GM21515 (cell line): ENCODE measurements at regions not wholly inside any gene's neighbourhood (a gene's known extent, or its start where the extent isn't known, plus 50 kb on each side); places are given as distances from the start of the nearest gene placed in this dataset.

ENCODE experiments used
- ATAC-seq: cut with Tn5 transposase; IDR thresholded peaks from one replicate; pipeline ENCODE4 v1.9.1; 2021; ENCODE audit not compliant: unreplicated experiment

DNA sequence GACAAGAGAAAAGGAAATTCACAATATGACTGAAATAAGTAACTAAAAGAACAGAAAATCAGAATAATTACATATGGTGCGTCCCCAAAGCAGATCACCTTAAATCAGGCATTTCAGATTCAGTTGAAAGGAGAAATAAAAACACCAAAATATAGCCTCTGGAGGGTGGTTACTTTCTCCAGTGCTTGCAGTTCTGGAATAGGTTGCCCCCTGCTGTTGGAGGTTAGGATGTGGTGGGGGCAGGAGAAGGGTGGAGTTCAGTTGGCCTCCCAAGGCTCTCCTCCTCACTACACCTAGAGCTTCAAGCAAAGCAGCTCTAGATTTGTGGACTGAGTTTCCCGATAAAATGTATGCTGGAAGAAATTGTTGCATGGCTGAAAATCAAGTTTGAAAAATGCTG is 338.2 kb upstream of the TLE4 start:
- peak; percentile 81 for ATAC-seq

- ATAC-seq = no peak
Measured at GRCh38 chr9:79236466-79236865, 335.3 kb upstream of the TLE4 start.

DNA sequence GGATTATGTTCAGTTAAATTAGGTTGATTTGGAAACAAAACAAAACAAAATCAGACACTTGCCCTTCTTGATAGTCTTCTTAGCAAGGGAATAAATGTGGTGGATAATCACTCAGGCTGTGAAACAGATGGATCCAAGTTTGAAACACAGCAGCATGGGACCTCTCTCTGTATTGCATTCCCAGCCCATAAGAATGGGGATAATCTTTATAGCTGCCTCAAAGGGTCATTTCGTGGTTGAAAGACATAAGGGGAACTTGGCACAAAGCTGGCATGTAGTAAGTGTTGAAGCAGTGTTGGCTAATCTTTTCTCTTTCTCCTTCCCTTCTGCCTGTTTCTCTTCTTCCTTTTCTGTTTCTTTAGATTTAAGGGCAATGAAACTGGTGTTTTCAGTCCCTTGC is 333.9 kb upstream of the TLE4 start:
- ATAC-seq = no peak

DNA sequence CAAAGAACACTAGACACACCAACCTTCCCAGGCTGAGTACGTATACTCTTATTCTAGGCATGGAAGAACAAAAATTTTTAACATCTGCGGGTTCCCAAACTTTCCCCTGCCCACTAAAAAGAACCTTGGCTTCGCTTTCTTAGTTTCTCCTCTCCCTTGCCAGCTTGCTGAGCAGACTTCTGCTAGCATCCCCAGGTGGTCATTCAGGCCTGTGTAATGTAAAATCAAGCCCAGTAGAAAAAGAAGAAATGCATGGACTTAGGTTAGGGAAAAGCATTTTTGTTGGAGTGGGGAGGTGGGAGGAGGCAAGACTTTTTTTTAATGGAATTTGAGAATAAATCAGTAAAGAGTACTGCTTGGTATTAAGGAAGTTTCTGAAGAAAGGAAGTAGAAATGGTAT is 331.0 kb upstream of the TLE4 start:
- ATAC-seq = no peak

- ATAC-seq = no peak
Measured at GRCh38 chr9:79242489-79242888, 329.3 kb upstream of the TLE4 start.

- ATAC-seq = no peak
Measured at GRCh38 chr9:79246170-79246569, 325.6 kb upstream of the TLE4 start.

- ATAC-seq = no peak
Measured at GRCh38 chr9:79247021-79247420, 324.7 kb upstream of the TLE4 start.

DNA sequence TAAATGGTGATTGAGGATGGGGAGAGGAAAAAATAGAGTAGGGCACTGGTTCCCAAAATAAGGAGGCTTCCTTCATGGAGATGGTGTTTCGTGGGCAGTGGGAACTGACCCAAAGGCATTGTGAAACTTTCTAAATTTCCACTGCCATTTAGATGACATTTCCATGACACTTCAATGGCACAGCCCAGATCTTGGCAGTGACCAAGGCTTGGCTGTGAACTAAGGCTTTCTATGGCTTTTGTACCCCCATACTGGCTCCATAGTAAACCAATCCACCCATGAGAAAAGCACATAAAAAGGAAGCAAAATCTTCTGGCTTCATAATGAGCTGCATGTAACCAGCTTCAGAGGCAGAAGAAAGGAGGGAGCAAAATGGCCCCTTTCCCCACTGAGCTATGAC is 321.0 kb upstream of the TLE4 start:
- ATAC-seq = no peak

DNA sequence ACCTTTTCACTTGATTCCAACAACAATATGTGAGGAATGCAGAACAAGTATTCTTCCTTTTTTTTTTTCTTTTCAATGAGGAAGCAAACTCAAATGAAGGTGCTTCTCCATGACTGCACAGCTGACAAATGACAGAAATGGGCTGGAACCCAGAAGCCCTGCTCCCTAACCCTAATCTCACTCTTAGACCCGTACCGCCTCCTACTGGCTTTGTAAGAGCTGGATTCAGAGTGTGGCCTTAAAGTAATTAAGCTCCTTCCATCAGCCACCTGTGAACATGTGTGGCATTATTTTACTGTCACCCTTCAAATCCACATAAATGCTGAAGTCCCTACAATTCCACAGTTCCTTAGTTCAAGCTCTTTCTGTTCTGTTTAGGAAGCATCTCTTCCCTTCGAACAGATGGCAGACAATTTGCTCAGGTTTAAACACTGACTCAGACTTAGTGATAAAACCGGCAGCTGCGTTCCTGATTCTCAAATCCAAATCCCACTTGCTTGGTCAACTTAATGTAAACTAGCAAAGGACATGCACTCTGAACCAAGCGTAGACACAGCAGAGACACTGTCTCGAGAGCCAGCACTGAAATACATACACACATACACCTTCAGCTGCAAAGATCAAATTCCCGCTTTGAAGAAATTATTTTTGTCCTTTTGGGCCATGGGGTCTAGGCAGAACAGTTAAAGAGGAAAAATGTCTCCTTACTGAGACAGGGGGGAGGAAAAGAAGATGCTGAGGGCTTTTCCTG is 316.7 kb upstream of the TLE4 start:
- no peak for ATAC-seq

- ATAC-seq = no peak
Measured at GRCh38 chr9:79255651-79256260, 316.0 kb upstream of the TLE4 start.

GRCh38 chr9:79256691-79257213 is 315.0 kb upstream of the TLE4 start:
- ATAC-seq = no peak

GRCh38 chr9:79257228-79257781 is 314.5 kb upstream of the TLE4 start:
- ATAC-seq = no peak

- no peak for ATAC-seq
Measured at GRCh38 chr9:79257790-79258351, 313.9 kb upstream of the TLE4 start.

GRCh38 chr9:79259858-79260257 is 311.9 kb upstream of the TLE4 start:
- ATAC-seq = no peak

DNA sequence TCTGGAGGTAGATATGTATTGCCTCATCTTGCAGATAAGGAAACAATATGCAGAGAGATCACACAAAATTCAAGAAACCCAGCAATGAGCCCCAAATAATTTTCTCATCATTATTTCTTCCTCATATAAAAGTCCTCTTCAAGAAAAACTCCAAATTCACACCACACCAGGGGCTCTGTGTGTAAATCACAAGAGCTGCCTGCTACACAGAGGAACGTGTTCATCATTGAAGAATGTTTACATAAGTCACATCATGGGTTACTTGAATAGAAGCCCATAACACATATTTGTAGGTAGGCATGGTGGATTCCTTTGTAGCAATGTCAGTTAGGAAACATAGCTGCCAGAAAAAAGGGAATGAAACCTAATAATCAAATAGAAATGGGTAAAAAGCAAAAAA is 308.1 kb upstream of the TLE4 start:
- no peak for ATAC-seq

- no peak for ATAC-seq
Measured at GRCh38 chr9:79264041-79264440, 307.7 kb upstream of the TLE4 start.

DNA sequence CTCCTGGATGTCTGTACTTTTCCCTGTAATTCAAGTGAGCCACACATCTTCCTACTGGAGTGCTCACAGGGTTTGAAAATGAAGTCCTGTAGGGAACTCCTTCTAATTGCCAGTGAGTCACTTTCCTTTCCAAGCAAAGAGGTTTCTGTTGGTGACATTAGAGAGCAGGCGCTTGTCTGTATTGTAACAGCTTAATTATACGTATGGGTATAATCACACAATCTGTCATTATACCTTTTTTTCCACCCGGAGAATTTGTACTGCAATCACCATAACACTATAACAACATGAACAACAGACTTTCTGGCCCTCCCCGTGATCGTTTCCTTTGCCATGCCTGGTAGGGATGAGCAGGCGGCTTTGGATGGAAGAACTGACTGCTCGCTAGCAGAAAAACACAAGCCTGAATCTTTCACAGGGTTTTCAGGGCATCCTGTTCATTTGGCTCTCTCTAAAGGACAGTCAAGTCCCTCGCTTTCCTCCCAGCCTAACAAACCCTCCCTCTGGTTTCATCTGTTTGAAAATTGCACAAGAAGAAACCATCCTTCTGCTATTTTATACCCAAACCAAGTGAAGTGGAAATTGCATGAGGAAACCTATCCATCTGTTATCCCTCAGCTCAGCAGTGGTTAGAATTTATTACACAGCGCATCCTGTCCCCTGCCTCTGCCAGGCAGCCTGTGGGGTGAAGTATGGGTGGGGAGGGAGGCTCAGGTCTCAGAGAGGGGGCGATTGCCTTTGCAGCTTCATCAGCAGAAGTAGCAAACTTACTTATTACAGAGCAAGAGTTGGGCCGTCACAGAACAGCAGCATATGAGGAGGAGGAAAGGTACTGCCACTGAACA is 307.0 kb upstream of the TLE4 start:
- ATAC-seq = no peak

DNA sequence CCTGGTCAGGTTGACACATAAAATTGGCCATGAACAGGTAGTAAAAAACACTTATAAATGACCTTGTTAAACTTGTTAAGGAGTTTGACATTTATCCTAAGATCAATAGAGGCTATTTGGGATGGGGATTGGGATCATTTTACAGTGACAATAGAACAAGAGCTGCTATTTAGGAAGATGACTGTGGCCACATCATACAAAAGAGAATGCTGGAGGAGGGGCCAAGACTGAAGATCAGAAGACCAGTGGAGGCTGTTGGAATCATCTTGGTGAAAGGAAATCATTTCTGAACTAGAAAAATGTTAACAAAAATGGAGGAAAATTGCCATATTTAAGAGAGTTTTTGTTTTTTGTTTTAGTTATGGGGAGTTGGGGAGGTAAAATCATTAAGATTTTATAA is 304.8 kb upstream of the TLE4 start:
- no peak for ATAC-seq

- ATAC-seq = no peak
Measured at GRCh38 chr9:79268806-79269205, 303.0 kb upstream of the TLE4 start.

GRCh38 chr9:79273311-79273710 is 298.5 kb upstream of the TLE4 start:
- no peak for ATAC-seq

- no peak for ATAC-seq
Measured at GRCh38 chr9:79279356-79279755, 292.4 kb upstream of the TLE4 start.
